Astrocyte of the spinal cord (primary cell): ENCODE measurements at regions not wholly inside any gene's neighbourhood (a gene's known extent, or its start where the extent isn't known, plus 50 kb on each side); places are given as distances from the start of the nearest gene placed in this dataset.

ENCODE experiments used
- DNase-seq: peaks from one replicate; pipeline ENCODE4 v3.0.0; 2011; ENCODE audit warnings: low read depth, low spot score
- H3K4me3 ChIP-seq: 2 replicates; pipeline ENCODE4 v1.5.1; 2011; ENCODE audit warnings: low read depth, mild to moderate bottlenecking, low read length, moderate library complexity
- in situ Hi-C: cut with HindIII; loops from 2 replicates; pipeline ENCODE4 v1.10.0; 2017; ENCODE audit warnings: low sequenced_read_pairs
- TF ChIP-seq, protein P1 (sequence below): IDR thresholded peaks from 2 replicates; pipeline ENCODE4 v1.5.1; 2012; ENCODE audit warnings: low read depth, mild to moderate bottlenecking, low read length, inconsistent platforms

DNA sequence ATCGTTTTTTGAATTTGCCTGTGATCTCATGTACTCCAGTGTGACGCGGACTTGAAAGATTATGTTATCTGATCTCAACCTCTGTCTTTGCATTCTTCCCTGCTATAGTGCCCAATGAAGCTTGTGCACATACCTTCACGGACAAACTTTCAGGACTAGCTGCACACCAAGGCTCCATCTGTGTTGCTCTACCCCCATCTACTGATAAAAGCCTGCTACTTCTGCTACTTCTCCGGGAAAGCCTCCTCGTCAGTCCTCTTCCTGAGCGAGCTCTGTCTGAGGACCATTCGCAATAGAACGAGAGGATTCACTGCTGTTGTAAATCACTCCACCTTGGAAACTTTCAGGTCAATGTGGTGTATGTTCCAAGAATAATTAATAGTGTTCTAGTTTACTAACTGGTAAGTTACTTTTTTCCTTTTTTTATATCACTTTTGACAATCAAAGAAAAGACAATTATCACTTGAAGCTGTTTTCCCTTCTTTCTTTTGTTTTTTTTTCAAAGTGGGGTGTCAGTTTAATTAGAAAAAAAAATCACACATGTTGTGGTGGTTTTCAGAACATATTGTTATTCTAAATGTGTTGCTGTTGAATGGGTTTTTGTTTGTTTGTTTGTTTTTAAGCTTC is 217.6 kb downstream of the ARRDC4 start:
- peak; percentile 38 for DNase-seq
- H3K4me3 ChIP-seq, result no peak overlapping the region
- in situ Hi-C loops, result no loop called here
- TF ChIP-seq, protein P1, sequence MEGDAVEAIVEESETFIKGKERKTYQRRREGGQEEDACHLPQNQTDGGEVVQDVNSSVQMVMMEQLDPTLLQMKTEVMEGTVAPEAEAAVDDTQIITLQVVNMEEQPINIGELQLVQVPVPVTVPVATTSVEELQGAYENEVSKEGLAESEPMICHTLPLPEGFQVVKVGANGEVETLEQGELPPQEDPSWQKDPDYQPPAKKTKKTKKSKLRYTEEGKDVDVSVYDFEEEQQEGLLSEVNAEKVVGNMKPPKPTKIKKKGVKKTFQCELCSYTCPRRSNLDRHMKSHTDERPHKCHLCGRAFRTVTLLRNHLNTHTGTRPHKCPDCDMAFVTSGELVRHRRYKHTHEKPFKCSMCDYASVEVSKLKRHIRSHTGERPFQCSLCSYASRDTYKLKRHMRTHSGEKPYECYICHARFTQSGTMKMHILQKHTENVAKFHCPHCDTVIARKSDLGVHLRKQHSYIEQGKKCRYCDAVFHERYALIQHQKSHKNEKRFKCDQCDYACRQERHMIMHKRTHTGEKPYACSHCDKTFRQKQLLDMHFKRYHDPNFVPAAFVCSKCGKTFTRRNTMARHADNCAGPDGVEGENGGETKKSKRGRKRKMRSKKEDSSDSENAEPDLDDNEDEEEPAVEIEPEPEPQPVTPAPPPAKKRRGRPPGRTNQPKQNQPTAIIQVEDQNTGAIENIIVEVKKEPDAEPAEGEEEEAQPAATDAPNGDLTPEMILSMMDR, result peak; percentile 64

DNA sequence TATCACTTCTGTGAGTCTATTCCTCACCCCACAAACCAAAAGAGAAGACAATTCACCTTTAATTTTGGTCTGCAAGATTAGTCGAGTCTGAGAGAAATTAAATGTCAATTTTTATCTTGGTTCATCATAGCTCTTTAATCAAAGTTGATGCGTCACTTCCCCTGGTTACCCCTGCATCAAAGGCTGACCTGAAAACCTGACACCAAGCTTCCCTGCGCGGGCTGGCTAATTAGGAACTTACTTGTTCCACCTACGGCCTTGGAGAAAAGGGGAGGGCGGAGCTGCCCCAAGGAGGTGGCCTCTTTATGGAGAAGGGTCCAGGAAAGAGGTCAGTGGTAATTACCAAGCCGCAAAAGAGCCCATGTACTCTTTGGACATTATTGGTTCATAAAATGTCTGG is 218.4 kb downstream of the ARRDC4 start:
- TF ChIP-seq, protein P1, result no peak
- in situ Hi-C loops, result no loop called here
- DNase-seq, result no peak

DNA sequence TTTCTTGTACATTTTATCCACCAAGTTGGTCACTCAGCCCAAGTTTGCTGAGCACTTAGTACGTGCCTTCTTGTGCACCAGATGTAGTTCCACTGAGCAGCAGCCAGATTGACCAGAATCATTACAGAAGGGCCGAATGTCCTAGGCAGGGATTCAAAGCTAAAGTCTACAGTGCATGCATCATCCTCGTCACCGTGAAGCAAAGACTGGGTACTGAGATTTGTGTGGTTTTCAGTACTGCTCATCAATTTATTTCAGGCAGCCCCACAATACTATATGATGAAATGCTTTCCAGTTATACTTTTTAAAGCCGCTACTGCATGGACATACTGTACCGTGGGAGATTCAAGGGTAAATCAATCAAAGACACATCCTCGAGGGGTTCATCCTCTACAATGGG is 227.0 kb downstream of the ARRDC4 start:
- TF ChIP-seq, protein P1, result no peak
- in situ Hi-C loops, result no loop called here
- no peak overlapping the region for H3K4me3 ChIP-seq
- DNase-seq, result no peak

More for the DNA sequence above, 218.4 kb downstream of the ARRDC4 start:
- no peak overlapping the region for H3K4me3 ChIP-seq

DNA sequence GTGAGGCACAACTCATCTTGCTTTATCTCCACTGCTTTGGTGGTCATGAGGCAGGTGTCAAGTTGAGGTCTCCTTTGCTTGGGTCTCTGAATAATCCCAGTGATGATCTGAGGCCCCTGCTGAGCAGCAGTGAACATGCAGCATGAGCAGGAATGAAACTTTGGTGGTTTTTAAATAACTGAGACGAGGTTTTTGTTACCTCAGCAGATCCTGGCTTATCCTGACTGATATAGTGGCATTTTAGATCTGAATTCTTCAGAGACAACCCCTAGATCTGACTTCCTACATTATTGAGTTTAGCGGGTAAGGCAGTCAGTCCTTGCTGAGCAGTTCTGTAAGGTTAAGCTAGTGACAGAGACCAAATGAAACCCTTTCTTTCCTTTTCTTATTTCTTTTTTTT is 230.4 kb downstream of the ARRDC4 start:
- in situ Hi-C loops, result no loop called here
- no peak overlapping the region for H3K4me3 ChIP-seq
- no peak for DNase-seq
- TF ChIP-seq, protein P1, result no peak

DNA sequence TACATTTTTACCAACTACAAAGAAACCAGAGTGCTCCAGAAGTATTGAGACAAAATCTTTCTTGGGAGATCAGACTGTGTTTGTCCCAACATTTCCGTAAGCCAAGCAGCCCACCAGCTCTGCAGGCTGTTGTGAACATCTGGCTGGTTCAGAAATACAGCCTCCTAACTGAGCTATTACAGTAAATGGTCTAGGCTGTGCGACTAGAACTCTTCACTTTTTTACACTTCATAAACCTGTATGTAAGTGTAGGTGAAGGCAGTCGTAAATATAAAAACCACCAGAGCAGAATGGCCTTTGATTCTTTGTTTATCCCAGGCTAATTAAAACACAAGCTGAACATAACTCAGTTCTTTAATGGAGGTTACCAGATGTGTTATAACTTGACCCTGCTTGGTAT is 235.3 kb downstream of the ARRDC4 start:
- TF ChIP-seq, protein P1, result no peak
- in situ Hi-C loops, result no loop called here
- DNase-seq, result no peak
- no peak overlapping the region for H3K4me3 ChIP-seq

DNA sequence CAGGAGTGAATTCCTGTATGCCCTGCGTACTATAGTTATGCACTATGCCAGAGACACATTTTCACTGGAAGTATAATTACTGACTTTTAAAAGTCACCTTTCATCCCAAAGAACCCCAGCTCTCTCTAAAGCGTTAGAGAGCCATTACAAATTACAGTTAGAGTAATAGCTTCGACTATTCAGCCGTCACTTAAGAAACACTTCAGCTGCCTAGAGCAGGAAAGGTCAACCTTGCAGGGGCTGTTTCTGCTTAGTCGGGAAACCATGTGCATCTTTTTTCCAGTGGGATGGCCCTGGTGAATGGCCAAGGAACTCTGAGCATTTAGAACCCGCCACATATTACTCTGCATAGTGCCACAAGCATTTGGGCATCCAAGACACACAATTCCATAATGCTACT is 235.9 kb downstream of the ARRDC4 start:
- no peak for DNase-seq
- H3K4me3 ChIP-seq, result no peak overlapping the region
- TF ChIP-seq, protein P1, result no peak
- in situ Hi-C loops, result no loop called here
